Prostate gland (tissue), 2 donors: ENCODE measurements at regions not wholly inside any gene's neighbourhood (a gene's known extent, or its start where the extent isn't known, plus 50 kb on each side); places are given as distances from the start of the nearest gene placed in this dataset.

ENCODE experiments used
- DNase-seq: peaks from one replicate; pipeline ENCODE4 v3.0.0-alpha.2; 2019; ENCODE audit warnings: low spot score
- H3K27ac ChIP-seq, 2 donors: fragments of 200-600 bp; sonication (generic); 2 replicates each; pipeline ENCODE4 v1.5.1; 2017 to 2019
- H3K27me3 ChIP-seq: fragments of 200-600 bp; sonication (generic); replicated peaks from 2 replicates; pipeline ENCODE4 v1.5.1; 2019; ENCODE audit not compliant: insufficient read depth
- H3K36me3 ChIP-seq, 2 donors: fragments of 200-600 bp; sonication (generic); 1 replicate in 1 of 2; 2 replicates in 1 of 2; pipeline versions ENCODE4 v1.5.1 to v1.8.1; 2017 to 2019
- H3K4me1 ChIP-seq: fragments of 200-600 bp; sonication (generic); replicated peaks from 2 replicates; pipeline ENCODE4 v1.5.1; 2019
- H3K4me3 ChIP-seq, 2 donors: fragments of 200-600 bp; sonication (generic); 2 replicates each; pipeline ENCODE4 v1.5.1; 2017 to 2019
- H3K9me3 ChIP-seq: fragments of 200-600 bp; sonication (generic); 2 replicates; pipeline ENCODE4 v1.5.1; 2017
- POLR2A ChIP-seq: fragments of 450-650 bp; IDR thresholded peaks from one replicate; pipeline ENCODE4 v1.6.1; 2016; ENCODE audit warnings: antibody characterized with exemption, mild to moderate bottlenecking
- POLR2AphosphoS5 ChIP-seq: sonication (generic); formaldehyde crosslinking; IDR thresholded peaks from one replicate; pipeline ENCODE4 v1.6.1; 2017; ENCODE audit warnings: antibody characterized with exemption
- WGBS: methylation state at CpG from one replicate; pipeline ENCODE4 v1.1.5; 2018; 5-methylcytosine and 5-hydroxymethylcytosine counted together
- intact Hi-C: fragments of 100-400 bp; cut with DNase I; formaldehyde crosslinking; loops from one replicate; pipeline ENCODE4 v1.14.2; 2022
- TF ChIP-seq, protein P1 (sequence below), 4 experiments: fragments of 200-600 bp in 2 of 4; fragments of 450-650 bp in 2 of 4; sonication (generic) in 2 of 4; IDR thresholded peaks; 1 replicate in 3 of 4; 2 replicates in 1 of 4; pipeline ENCODE4 v1.5.1; 2016 to 2019; ENCODE audit warnings: antibody characterized with exemption in 4 of 4, mild to moderate bottlenecking in 2 of 4, moderate library complexity in 2 of 4

DNA sequence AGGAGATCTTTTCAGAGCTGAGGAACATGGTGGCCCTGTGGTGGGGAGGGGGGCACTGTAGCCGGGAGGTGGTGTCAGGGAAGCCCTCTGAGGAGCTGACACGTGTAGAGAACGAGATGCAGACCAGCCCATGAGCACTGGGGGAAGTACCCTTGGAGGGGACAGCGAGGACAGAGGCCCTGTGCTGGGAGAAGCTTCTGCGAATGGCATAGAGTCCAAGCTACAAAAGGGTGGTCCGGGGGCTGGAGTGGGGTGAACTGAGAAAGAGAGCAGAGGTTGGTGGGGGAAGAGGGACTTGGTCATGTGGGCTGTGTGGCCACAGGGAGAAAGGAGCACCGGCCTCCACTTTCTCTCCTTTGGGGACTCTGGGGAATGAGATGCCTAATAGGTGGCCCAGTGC lies 270.8 kb downstream of the CBLN1 start:
- Histone ChIP-seq H3K27ac (no peak overlapping the region), H3K4me1 (no peaks in the 10 kb centered on the region), H3K4me3 (no peak overlapping the region), H3K27me3 (no peaks in the 10 kb centered on the region), H3K9me3 (no peaks in the 10 kb centered on the region), H3K36me3 (no peaks in the 10 kb centered on the region)
- no peak for DNase-seq
- intact Hi-C loops: no loop called here
- WGBS: 86% methylated on average over 7 of the region's 7 CpGs
- no peak for TF ChIP-seq POLR2AphosphoS5
- TF ChIP-seq POLR2A: no peak
- TF ChIP-seq, protein P1, sequence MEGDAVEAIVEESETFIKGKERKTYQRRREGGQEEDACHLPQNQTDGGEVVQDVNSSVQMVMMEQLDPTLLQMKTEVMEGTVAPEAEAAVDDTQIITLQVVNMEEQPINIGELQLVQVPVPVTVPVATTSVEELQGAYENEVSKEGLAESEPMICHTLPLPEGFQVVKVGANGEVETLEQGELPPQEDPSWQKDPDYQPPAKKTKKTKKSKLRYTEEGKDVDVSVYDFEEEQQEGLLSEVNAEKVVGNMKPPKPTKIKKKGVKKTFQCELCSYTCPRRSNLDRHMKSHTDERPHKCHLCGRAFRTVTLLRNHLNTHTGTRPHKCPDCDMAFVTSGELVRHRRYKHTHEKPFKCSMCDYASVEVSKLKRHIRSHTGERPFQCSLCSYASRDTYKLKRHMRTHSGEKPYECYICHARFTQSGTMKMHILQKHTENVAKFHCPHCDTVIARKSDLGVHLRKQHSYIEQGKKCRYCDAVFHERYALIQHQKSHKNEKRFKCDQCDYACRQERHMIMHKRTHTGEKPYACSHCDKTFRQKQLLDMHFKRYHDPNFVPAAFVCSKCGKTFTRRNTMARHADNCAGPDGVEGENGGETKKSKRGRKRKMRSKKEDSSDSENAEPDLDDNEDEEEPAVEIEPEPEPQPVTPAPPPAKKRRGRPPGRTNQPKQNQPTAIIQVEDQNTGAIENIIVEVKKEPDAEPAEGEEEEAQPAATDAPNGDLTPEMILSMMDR (IDR thresholded peaks at IDR 0.05): no peak

DNA sequence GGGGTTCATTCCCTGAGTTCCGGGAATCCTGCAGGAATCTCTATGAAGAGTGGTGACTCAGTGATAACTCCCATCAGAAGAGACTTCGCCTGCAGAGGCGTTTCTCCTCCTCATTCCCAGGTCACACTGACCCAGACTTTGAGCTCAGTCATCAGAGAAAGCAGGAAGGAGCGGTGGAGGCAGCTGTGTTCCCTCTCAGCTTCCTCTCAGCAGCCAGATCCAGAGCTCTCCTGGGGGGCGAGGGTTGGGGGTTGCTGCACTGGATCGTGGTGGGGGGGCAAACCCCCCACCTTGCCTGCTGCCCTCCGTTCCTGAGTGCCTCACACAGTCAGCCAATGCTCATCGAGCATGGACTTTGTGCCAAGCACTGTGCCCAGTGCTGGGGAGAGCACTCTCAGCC lies 271.2 kb downstream of the CBLN1 start:
- H3K4me1 ChIP-seq: no peaks in the 10 kb centered on the region

DNA sequence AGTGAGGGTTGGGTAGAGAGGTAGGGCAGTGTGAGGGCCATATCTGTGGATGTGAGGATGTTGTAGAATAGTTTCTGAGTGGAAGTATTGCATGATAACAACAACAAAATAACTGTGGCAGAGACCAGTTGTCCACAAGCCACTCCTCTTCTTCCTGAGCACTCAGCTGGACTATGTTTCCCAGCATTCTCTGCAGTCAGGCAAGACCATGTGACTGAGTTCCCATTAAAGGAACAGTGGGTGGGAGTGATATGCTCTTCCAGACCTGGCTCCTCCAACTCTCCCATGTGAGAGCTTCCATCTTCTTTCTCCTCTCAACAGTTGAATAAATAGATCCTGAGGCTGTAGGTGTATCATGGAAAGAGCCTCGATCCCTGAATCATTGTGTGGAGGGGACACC lies 272.4 kb downstream of the CBLN1 start:
- no peaks in the 10 kb centered on the region for H3K36me3 ChIP-seq
- TF ChIP-seq, protein P1 (IDR thresholded peaks at IDR 0.05): no peak
- TF ChIP-seq POLR2AphosphoS5 (no peak), POLR2A (no peak)
- no peak overlapping the region for H3K27ac ChIP-seq
- H3K4me1 ChIP-seq: no peaks in the 10 kb centered on the region
- intact Hi-C loops: no loop called here
- no peak overlapping the region for H3K4me3 ChIP-seq
- H3K9me3 ChIP-seq: no peaks in the 10 kb centered on the region
- 88% methylated on average over 1 of the region's 1 CpG for WGBS
- H3K27me3 ChIP-seq: no peaks in the 10 kb centered on the region
- DNase-seq: no peak

More for the DNA sequence above, 271.2 kb downstream of the CBLN1 start:
- WGBS: 79% methylated on average over 8 of the region's 8 CpGs
- Histone ChIP-seq H3K27me3 (no peaks in the 10 kb centered on the region), H3K9me3 (no peaks in the 10 kb centered on the region), H3K4me3 (no peak overlapping the region), H3K27ac (no peak overlapping the region), H3K36me3 (no peaks in the 10 kb centered on the region)
- TF ChIP-seq POLR2A (no peak), POLR2AphosphoS5 (no peak)
- TF ChIP-seq, protein P1 (IDR thresholded peaks at IDR 0.05): no peak
- intact Hi-C loops: no loop called here
- DNase-seq: no peak

DNA sequence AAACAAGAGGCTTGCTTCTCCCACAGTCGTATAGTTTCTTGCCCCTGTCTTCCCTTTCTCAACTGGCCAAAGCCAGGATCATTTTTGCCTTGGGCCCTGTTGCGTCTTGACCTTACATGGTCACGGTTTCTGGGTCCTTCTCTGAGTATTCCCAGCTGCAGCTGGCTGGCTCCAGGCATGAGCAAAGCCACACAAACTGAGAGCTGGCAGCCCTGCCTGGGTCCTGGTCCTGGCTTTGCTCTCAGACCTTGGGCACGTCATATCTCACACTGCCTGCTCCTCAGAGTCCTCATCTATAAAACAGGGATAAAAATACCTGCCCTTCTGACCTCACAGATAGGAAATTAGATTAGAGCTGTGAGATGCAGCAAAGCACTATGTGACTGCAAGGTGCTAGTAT lies 277.6 kb downstream of the CBLN1 start:
- DNase-seq: no peak
- TF ChIP-seq, protein P1 (IDR thresholded peaks at IDR 0.05): no peak
- TF ChIP-seq POLR2A (no peak), POLR2AphosphoS5 (no peak)
- Histone ChIP-seq H3K4me1 (no peaks in the 10 kb centered on the region), H3K9me3 (no peaks in the 10 kb centered on the region), H3K36me3 (no peaks in the 10 kb centered on the region), H3K27me3 (no peaks in the 10 kb centered on the region), H3K4me3 (no peak overlapping the region), H3K27ac (no peak overlapping the region)
- intact Hi-C loops: no loop called here
- WGBS: 53% methylated on average over 4 of the region's 4 CpGs

DNA sequence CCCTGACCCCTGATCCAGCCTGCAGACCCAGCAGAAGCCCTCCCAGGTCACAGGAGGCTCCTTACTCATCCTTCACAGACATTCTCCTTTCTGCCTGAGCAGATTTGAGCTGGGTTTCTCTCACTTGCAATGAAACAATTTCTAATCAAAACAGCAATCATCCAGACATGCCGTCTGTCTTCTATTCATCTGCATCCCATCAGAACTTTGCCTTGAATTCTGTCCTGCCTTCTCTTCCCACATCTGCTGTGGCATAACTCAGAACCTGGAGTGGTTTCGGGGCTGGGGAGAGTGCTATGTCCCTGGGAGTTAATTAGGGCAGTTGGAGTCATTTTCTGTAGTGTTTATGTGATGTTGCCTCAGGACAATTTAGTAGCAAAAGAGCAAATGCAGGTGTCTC lies 278.6 kb downstream of the CBLN1 start:
- DNase-seq: no peak
- TF ChIP-seq POLR2A (no peak), POLR2AphosphoS5 (no peak)
- TF ChIP-seq, protein P1 (IDR thresholded peaks at IDR 0.05): no peak
- Histone ChIP-seq H3K9me3 (no peaks in the 10 kb centered on the region), H3K4me3 (no peak overlapping the region), H3K36me3 (no peaks in the 10 kb centered on the region), H3K27me3 (no peaks in the 10 kb centered on the region), H3K4me1 (no peaks in the 10 kb centered on the region), H3K27ac (no peak overlapping the region)
- 78% methylated on average over 2 of the region's 2 CpGs for WGBS
- intact Hi-C loops: no loop called here
